ENCODE measurements at regions not wholly inside any gene's neighbourhood (a gene's known extent, or its start where the extent isn't known, plus 50 kb on each side); places are given as distances from the start of the nearest gene placed in this dataset.

DNA sequence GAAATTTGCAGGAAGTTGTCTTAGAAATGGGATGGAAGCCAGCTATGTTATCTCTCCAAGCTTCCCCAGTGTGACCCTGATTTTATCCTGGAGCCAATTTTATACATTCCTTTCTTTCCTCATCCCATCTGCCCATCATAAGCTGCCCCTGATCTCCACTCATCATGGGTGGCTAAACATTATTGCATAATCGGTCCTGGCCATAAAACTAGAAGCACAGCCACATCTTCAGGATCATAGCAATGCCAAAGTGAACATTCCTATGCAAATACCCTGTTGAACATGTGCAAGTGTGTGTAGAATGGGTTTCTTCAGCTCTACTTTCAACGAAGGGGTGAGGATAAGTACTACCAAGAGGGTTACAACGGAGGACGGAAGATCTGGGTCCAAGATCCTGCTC is 50.6 kb upstream of the COG2 start:
- H3K27ac ChIP-seq, result no peak overlapping the region
- WGBS, 2 donors, result 77 to 85% methylated on average over 4 of the region's 4 CpGs
- no peak overlapping the region for H3K4me3 ChIP-seq
- TF ChIP-seq, protein P1, sequence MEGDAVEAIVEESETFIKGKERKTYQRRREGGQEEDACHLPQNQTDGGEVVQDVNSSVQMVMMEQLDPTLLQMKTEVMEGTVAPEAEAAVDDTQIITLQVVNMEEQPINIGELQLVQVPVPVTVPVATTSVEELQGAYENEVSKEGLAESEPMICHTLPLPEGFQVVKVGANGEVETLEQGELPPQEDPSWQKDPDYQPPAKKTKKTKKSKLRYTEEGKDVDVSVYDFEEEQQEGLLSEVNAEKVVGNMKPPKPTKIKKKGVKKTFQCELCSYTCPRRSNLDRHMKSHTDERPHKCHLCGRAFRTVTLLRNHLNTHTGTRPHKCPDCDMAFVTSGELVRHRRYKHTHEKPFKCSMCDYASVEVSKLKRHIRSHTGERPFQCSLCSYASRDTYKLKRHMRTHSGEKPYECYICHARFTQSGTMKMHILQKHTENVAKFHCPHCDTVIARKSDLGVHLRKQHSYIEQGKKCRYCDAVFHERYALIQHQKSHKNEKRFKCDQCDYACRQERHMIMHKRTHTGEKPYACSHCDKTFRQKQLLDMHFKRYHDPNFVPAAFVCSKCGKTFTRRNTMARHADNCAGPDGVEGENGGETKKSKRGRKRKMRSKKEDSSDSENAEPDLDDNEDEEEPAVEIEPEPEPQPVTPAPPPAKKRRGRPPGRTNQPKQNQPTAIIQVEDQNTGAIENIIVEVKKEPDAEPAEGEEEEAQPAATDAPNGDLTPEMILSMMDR (IDR thresholded peaks at IDR 0.05), result no peak
- no peak for TF ChIP-seq POLR2A (IDR thresholded peaks at IDR 0.05)
- H3K4me1 ChIP-seq, result no peaks in the 10 kb centered on the region
- no peak for DNase-seq
- no peaks in the 10 kb centered on the region for H3K9me3 ChIP-seq
- H3K36me3 ChIP-seq (ENCODE audit: low read depth, missing control alignments), result no peaks in the 10 kb centered on the region
- intact Hi-C loops (cut with DNase I; ENCODE audit: low total_unique reads), result no loop called here
- no peaks in the 10 kb centered on the region for H3K27me3 ChIP-seq

DNA sequence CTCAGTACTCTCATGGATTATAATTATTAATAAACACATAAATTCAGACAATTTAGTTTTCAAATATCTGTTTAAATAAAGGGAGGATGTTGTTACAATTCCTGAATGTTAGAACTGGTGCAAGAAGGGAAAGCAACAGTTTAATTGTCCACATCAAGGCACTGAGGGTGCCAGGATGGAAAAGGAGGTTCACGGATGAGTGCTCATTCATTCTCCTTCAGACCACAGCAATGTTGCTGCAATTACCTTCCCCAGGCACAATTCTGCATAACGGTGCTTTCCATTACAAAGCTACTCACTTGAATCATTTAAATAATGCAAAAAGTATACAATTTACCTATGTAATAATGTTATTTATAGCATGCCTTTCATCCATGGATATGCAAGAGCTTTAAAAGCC is 52.3 kb upstream of the COG2 start:
- no peak overlapping the region for H3K4me3 ChIP-seq
- no peaks in the 10 kb centered on the region for H3K27me3 ChIP-seq
- intact Hi-C loops (cut with DNase I; ENCODE audit: low total_unique reads), result no loop called here
- TF ChIP-seq, protein P1 (IDR thresholded peaks at IDR 0.05), result no peak
- no peak for TF ChIP-seq POLR2A (IDR thresholded peaks at IDR 0.05)
- no peaks in the 10 kb centered on the region for H3K4me1 ChIP-seq
- DNase-seq, result no peak
- no peaks in the 10 kb centered on the region for H3K36me3 ChIP-seq (ENCODE audit: low read depth, missing control alignments)
- no peak overlapping the region for H3K27ac ChIP-seq
- no peaks in the 10 kb centered on the region for H3K9me3 ChIP-seq
- 71 to 80% methylated on average over 2 of the region's 2 CpGs for WGBS, 2 donors

DNA sequence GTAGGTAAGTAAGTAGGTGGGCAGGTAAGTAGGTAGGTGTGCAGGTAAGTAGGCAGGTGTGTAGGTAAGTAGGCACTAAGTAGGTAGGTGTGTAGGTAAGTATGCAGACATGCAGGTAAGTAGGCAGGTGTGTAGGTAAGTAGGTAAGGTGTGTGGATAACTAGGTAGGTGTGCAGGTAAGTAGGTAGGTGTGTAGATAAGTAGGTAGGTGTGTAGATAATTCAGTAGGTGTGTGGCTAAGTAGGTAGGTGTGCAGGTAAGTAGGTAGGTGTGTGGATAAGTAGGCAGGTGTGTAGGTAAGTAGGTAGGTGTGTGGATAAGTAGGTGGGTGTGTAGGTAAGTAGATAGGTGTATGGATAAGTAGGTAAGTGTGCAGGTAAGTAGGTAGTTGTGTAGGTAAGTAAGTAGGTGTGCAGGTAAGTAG is 53.9 kb upstream of the COG2 start:
- DNase-seq, result no peak
- intact Hi-C loops (cut with DNase I; ENCODE audit: low total_unique reads), result no loop called here
- Histone ChIP-seq H3K36me3 (ENCODE audit: low read depth, missing control alignments) (no peaks in the 10 kb centered on the region), H3K4me3 (no peak overlapping the region), H3K27me3 (no peaks in the 10 kb centered on the region), H3K4me1 (no peaks in the 10 kb centered on the region), H3K27ac (no peak overlapping the region), H3K9me3 (no peaks in the 10 kb centered on the region)
- TF ChIP-seq, protein P1 (IDR thresholded peaks at IDR 0.05), result no peak
- no peak for TF ChIP-seq POLR2A (IDR thresholded peaks at IDR 0.05)

DNA sequence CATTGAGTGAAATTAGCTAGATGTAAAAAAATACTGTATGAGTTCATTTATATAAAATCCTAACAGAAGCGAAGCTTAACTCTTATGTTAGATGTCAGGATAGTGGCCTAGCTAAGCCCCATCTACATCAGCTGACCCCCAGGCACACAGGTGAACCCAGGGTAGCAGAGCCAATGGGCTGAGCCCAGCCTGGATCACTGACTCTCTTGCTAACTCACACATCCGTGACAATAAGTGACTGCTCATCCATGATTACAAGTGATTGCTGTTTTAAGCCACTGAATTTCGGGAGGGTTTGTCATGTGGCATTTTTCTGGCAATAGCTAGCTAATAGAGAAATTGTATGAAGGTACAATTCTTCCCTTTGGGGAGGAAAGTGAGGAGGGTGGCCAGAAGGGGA is 55.2 kb upstream of the COG2 start:
- Histone ChIP-seq H3K36me3 (ENCODE audit: low read depth, missing control alignments) (no peaks in the 10 kb centered on the region), H3K4me1 (no peaks in the 10 kb centered on the region), H3K4me3 (no peak overlapping the region), H3K9me3 (no peaks in the 10 kb centered on the region), H3K27me3 (no peaks in the 10 kb centered on the region), H3K27ac (no peak overlapping the region)
- no peak for DNase-seq
- TF ChIP-seq, protein P1 (IDR thresholded peaks at IDR 0.05), result no peak
- no peak for TF ChIP-seq POLR2A (IDR thresholded peaks at IDR 0.05)
- intact Hi-C loops (cut with DNase I; ENCODE audit: low total_unique reads), result no loop called here
- 77 to 84% methylated on average over 3 of the region's 3 CpGs for WGBS, 2 donors

DNA sequence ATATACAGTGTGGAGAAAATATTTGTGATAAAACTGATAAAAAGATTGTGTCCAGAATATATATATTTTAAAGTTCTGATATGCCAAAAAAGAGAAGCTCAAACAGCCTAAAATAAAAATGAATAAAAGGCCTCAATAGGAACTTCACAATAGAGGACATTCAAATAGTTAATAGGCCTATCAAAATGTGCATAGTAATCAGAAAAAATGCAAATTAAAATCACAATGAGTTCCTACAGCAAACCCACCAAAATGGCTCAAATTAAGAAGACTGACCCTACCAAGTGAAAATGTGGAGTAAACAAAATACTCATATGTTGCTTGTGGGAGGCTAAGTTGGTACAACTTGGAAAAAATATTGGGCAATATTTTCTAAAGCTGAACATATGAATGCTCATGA is 57.6 kb upstream of the COG2 start:
- H3K4me1 ChIP-seq, result no peaks in the 10 kb centered on the region
- TF ChIP-seq, protein P1 (IDR thresholded peaks at IDR 0.05), result no peak
- no peak for TF ChIP-seq POLR2A (IDR thresholded peaks at IDR 0.05)
- H3K27me3 ChIP-seq, result no peaks in the 10 kb centered on the region
- H3K36me3 ChIP-seq (ENCODE audit: low read depth, missing control alignments), result no peaks in the 10 kb centered on the region
- DNase-seq, result no peak
- no peak overlapping the region for H3K4me3 ChIP-seq
- intact Hi-C loops (cut with DNase I; ENCODE audit: low total_unique reads), result no loop called here
- no peaks in the 10 kb centered on the region for H3K9me3 ChIP-seq
- no peak overlapping the region for H3K27ac ChIP-seq

Data from testis (tissue), 2 donors.